Dedifferentiated amniotic fluid mesenchymal stem cell (primary cell): ENCODE measurements at regions not wholly inside any gene's neighbourhood (a gene's known extent, or its start where the extent isn't known, plus 50 kb on each side); places are given as distances from the start of the nearest gene placed in this dataset.

ENCODE experiments used
- DNase-seq: peaks from one replicate; pipeline ENCODE4 v3.0.0-alpha.2; 2016; ENCODE audit errors: extremely low spot score

DNA sequence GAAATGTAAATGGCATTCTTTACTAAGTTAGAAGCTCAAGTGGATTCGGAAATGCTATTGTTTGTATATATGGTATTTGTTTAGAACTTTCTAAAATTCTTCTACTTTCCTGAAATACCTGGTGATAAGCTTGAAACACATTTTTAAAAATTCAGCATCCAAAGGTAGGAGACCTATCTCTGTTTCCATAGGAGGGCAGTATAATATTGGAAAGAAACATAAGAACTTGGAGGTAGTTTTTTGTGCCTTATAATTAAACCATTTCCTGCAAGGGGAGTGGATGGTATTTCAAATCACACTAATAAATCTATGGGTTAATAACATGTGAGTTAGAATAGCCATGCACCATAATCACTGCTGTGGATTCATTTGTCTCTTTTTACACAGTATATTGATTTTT is 217.4 kb upstream of the AADAT start:
- no peak for DNase-seq

DNA sequence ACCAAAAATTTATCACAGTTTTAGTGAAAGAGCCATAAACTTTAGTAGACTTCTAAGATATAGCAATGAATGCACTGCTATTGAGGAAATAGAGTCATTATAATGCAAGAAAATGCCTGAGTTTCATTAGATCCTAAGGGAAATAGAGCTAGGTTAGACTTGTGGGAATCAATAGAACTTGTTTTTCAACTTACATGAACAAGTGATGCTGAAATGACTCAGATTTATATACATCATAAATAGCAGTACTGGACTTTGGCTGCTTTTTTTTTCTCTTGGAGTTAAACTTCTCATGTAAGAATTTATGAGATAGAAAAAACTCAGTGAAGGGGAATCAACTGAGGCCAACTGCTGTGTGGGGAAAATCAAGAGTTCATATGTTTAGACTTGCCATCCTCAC is 216.5 kb upstream of the AADAT start:
- no peak for DNase-seq

DNA sequence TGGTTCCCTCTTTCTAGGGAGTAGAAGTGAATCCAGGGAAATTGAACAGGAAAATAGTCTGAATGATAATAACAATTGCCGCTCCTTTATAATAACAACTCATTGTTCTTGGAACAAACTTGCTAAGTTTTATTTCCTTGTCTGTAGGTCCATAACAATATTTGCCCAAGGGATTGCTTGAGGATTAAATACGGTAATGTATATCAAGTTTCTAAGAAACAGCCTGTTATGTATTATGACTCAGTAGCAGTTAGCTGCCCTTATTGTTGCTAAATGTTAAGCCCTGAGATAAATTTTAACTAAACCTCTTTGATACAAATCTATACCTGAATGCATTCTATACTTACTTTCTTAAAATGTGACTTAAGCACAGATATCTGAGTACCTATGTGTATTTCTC is 215.9 kb upstream of the AADAT start:
- DNase-seq, result no peak

DNA sequence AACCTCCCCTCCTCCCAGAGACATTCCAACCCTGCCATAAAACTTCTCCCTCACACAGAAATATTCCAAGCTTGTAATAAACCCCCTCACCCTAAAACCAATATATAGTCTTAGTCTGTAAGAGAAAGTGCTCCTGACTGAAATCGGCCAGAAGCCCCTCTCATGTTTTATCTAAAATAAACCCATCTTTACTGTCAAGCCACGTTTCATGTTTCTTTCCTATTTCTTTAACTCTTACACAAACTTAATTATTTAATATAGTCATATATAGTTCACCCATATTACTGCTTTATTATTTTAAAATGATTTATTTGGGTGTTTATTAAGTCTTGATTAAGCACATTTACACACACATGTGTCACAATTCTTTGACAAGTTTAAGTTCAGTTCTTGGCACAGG is 191.3 kb upstream of the AADAT start:
- DNase-seq, result no peak

DNA sequence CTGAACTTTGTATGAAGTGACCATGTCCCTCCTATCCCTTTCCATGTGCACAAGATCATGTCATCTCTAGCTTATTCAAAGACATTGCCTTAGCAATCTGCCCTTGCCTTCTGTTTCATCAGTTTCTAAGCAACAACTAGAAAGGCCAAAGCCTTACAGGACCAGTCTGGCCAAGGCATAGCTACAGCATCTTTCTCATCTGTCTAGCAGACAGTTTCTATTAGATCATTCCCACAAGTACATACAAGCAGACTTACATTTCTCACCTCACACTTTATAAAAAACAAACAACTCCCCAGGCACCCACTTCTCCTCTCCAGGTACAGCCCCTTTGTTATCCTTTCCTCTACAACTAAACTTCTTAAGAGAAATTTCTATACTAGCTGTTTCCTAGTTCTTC is 188.7 kb upstream of the AADAT start:
- no peak for DNase-seq

DNA sequence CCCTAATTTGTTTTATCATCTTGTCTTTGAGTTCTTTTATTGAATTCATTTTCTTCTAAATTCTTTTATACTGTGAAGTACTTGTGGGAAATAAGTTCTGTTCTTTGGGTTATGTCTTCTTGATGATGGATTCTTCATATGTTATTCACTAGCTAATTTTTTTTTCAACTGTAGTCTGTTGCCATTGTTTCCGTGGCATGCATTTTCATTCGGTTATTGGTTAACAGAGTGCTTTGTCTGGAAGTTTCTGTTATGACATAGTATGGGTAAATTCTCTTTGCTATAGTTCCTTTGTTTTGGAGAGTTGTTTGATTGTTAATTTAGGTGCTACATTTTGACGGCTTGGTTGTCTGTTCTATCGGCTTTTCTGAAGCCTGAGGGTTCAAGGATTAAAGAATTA is 184.9 kb upstream of the AADAT start:
- DNase-seq, result no peak

DNA sequence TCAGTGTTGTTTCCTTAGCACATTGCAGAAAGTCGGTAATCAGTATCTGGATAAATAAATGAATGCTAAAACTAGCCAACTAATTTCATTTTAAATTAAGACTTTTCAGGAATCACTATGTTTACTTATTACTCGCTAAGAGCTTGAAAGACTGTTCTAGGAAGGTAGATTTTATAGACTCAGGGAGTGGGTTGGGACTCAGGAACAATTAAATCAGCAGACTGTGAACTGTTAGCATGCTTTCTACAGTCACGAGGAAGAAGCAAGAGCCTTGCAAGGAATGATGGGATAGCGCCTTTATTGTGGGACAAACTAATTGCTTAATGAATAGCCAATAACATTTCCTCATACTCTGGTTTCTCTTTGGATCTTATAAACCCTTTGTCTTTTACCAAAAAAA is 183.2 kb upstream of the AADAT start:
- no peak for DNase-seq

DNA sequence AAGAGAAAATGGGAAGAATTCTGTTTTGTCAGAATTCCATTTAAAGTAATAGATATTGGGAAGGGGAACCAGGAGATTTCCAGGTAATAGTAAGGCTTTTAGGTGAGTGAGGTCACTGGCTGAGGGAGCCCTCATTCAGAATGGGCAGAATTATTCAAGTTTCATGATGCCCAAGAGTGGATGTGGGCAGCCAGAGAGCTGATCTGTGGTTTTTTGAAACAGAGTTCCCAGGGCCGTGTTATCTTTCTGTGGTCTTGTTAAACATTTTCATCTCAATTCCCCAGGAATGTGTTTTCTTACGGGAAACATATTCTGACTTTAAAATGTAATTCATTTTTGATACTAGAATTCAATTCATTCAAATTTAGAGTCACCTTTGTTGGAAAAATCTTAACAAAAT is 182.0 kb upstream of the AADAT start:
- DNase-seq, result no peak

DNA sequence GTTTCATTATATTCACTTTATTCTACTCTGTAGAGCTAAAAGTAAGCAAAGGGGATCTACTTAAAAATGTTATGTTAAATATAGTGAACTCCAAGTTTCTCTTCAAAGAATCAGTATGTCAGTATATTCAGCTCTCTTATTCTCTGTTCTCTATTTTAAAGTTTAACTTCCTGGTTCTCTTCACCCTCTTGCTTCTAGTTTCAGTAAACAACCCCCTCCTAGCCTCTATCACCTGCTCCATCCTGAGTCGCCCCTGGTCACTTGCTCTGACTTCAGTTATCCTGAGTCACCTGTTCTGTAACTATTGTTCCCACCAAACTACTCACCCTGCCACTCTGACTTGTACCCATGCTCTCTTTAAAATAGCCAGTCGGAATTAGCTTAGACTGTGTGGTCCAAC is 180.9 kb upstream of the AADAT start:
- DNase-seq, result no peak

DNA sequence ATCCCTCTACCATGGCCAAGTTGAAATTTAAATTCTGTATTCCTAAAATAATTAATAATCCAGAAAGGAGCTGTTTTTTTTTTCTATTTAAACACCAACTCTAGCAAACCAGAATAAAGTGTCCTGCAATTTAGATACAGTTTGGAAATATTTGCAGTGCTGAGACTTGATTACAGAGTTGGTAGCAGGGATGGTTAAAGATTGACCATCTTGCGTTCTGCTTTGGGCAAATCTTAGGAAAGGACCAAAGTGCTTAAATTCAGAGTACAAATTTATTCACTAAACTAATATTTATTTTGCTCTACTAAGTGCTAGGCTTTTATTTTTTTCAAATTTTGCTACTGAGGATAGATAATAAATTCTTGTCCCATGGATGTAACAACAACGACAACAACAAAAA is 180.2 kb upstream of the AADAT start:
- no peak for DNase-seq

DNA sequence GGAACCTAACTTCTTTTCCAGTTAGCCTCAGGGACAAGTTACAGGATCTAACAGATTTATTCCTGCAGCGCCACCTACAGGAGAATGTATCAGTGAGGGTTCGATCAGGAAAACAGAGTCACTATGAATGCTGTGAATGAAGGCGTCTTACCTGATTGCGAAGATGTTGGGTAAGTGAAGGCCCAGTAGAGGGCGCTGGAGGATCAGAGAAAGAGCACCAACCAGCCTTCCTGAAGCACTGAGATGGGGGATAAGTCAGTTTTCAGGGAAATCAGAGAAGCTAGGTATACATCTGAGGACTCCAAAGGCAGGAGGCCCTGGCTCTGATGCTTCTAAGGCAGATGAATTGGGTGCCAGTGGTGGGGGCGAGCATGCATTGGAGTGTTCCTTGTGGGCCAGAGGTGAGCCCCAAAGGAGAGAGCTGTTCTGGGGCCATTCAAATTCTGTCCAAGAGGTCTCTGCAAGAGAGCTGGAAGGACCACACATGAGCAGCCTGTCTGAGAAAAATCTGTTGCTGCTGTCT is 169.9 kb upstream of the AADAT start:
- peak; percentile 93 for DNase-seq

DNA sequence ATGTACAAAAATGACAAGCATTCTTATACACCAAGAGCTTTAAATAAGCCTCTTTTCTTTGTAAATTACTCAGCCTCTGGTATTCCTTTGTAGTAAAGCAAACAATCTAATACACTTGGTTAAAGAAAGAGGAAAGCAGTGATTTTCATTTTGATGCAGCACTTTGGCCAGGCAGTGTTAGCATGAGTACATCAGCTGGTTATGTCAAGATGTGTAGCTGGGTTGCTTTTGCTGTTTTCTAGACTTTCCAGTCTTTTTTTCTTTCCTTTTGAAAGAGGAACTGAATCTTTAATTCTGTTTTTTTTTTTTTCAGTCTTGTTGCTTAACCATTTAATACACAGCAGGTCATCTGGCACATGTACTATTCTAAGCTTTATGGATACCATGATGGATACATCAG is 167.1 kb upstream of the AADAT start:
- no peak for DNase-seq

DNA sequence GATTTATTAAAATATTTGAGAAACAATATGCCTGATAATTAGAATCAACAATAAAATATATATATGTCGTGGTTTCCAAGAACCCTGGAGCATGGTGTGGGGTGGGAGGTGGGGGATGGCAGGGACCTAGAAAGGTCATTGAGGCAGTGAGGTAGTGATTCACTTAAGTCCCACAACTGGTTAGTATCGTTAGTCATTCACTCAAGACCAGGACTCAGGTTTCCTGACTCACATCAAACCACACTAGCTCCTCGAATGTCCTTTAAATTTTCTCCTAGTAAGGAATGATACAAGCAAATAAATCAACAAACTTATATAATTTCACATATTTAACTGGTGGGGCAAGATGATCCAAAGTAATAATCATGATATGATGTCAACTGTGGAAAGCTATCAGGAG is 158.8 kb upstream of the AADAT start:
- DNase-seq, result no peak

DNA sequence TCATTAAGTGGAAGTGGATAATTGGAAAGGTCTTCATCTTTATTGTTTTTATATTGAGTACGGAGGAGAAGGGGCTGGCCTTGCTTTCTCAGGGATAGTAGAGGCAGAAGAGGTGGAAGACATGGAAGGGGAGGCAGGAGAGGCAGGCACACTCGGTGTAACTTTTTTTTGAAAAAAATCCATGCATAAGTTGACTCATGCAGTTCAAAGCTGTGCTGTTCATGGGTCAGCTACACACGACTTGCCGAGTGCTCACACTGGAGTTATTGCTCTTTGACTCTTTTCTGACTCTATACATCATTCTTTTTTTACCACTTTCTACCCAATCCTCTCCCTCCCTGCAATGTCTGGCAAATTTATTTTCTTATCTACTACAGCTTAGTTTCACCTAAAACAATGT is 158.3 kb upstream of the AADAT start:
- DNase-seq, result no peak

DNA sequence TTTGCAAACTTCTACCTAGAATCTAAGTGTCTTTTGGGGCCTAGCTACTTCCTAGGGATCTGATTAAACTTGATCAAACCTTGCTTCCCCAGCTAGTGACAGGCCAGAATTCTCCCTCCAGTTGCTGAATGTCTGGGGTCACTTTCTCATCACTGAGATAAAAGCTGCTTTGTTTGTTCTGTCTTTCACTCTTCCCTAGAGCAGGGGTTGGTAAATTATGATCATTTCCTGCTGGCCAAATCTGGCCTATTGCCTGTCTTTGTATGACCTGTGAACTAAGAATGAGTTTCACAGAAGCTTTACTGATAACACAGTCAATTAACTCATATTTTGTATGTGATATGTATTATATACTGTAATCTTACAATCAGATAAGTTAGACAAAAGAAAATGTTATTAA is 157.8 kb upstream of the AADAT start:
- no peak for DNase-seq

DNA sequence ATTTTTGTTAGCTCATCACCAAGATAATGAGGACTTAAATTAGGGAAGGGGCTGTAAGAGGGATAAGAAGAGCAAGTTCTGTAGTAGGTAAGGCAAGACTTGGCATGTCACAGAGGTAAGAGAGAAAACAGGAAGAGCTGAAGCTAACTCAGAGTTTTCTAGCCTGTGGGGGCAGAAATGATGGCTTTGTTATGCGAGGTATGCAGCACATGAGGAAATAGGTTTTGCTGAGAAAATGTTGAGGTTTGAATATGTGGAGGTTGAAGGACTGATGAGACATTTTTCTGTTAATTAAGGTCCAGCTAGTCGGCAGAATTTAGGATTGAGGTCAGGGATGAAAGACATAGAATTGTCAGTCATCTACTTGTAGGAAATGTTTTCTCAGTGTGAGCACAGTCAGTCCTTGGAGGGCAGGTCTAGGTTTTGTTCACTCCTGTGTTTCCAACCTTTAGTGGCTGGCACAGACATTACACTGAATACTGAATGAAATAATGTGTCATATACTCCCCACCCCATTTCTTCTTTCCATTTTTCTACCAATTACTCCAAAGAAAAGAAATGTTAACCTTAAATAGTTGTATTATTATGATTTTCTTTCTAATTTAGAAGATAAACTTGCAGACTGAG is 154.0 kb upstream of the AADAT start:
- DNase-seq, result no peak

DNA sequence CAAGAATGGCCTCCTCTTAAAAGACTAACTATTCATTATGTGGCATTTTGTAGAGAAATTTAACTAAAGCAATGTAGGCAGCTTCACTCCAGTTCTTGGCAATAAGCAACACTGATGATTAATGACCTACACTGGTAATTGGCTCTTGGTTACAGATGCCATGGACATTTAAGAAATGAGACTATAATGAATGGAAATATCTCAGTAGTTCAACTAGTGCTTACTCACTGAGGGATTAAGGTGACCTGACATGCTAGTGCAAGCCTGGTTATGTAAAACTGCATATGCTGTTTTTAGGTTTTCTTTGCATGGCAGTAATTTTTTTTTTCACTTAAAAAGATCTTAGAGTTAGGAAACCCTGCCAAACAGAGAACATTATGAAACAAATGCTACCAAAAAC is 152.7 kb upstream of the AADAT start:
- DNase-seq, result peak; percentile 34

DNA sequence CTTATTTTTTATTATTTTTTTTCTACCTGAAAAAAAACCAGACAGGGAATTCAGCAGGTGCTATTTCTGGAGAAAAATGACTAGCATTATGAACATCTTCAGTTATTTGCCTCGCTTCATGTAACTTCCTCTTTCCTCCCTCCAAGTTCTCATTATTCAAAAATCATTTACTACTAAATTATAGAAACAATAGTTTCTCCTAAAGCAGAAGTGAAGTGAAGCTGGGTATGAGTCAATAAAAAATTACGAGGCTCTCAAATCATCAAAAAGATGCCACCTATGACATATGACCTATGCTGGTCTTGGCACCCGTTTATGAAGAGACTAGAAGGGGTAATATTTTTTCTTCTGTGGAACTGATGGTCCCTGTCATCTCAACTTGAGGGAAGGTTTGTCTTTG is 145.0 kb upstream of the AADAT start:
- DNase-seq, result no peak

DNA sequence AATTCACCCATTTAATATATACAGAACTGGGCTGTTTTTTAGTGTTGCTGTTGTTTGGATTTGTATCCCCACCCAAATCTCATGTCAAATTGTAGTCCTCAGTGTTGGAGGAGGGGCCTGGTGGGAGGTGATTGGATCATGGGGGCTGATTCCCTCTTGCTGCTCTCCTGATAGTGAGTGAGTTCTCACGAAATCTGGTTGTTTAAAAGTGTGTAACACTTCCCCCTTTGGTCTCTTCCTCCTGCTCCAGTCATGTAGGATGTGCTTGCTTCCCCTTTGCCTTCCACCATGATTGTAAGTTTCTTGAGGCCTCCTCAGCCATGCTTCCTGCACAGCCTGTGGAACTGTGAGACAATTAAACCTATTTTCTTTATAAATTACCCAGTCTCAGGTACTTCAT is 141.6 kb upstream of the AADAT start:
- no peak for DNase-seq

DNA sequence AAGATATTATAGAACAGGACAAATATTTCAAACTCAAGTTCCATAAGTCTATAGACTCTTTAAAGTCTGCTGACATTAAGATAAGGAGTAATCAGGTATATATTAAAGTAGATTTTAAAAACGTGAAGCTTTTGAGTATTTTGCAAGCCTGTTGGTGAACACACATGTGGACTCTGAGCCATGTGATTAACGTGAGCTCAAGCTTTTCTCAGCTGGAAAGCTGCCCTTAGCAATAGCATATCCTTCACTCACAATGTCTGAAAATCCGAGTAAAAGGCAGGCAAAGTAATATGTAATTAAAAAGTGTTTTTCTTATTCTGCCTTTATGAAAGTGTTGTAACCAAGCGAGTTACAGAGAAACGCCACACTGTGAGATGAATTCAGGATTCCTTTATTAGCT is 140.5 kb upstream of the AADAT start:
- DNase-seq, result no peak

DNA sequence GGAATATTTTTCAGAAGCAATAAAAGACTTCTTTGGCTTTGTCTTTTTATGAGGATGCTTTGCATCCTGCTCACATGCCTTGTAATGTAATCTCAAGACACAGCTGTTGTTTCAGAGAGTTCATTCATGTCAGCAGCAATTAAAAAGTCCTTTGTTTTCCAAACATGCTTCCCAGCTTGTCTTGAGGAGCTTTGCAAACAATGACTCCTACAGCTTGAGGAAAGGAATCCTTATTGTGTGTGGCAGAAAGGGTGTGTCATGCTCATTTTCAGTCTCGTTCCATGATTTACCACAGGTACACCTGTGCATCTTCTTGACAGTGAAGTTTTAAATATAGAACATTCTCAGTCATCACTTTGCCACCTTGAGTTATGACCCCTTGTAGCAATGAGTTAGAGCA is 139.2 kb upstream of the AADAT start:
- DNase-seq, result no peak

DNA sequence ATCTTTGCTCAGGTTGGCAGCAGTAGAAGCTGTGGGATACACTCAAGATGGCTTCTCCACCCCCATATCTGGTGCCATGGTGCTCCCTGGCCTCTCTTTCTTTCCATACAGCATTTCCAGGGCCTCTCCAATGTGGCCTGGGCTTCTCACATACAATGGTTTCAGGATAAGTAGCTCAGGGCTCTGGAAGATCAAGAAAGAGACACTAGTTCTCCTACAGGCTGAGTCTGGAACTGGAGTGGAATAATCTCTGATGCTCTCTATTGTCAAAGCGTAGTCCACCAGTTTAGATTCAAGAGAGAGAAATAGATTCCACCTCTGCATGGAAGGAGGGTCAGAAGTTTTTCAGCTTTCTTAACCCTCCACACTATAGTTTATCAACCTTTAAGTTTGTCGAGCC is 138.2 kb upstream of the AADAT start:
- DNase-seq, result no peak

DNA sequence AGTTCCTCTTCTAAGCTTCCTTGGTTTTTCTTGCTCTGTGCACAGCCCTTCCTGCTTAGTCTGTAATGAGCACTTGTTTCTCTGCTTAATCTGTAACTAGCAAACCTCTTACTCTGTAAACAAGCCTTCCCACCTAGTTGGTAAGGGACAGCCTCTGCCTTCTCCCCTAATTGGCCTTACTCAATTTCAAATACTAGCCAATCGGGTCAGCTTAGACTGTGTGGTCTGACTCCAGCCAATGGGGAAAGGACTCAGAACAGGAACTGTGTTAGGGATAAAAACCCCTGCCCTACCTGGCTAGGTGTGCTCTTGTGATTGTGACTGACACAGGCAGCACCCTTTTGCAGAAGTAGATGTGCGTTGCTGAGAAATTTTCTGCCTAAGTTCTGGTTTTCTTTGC is 136.5 kb upstream of the AADAT start:
- no peak for DNase-seq

DNA sequence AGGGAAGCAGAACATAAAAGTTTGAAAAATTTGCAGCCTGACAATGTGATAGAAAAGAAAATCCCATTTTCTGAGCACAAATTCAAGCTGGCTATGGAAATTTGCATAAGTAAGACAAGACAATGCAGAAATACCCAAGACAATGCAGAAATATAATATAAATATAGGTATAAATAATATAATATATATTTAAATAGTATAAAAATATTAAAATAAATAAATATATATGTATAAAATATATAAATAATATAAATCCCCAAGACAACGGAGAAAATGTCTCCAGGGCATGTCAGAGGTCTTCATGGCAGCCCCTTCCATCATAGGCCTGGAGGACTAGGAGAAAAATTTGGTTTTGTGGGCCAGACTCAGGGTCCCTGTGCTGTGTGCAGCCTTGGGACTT is 125.0 kb upstream of the AADAT start:
- no peak for DNase-seq

DNA sequence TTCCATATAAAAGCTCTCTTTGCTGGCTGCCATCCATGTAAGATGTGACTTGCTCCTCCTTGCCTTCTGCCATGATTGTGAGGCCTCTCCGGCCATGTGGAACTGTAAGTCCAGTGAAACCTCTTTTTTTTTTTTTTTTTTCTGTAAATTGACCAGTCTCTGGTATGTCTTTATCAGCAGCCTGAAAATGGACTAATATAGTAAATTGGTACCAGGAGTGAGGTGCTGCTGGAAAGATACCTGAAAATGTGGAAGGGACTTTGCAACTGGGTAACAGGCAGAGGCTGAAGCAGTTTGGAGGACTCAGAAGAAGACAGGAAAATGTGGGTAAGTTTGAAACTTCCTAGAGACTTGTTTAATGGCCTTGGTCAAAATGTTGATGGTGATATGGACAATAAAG is 124.3 kb upstream of the AADAT start:
- no peak for DNase-seq
